Keratinocyte (primary cell): ENCODE measurements at regions not wholly inside any gene's neighbourhood (a gene's known extent, or its start where the extent isn't known, plus 50 kb on each side); places are given as distances from the start of the nearest gene placed in this dataset.

Source experiments
- DNase-seq: peaks from one replicate; pipeline ENCODE4 v3.0.0-alpha.2; 2011; ENCODE audit warnings: low read depth, missing footprints, low spot score
- FAIRE-seq: peaks from 2 replicates; lab custom pipeline; 2011; peaks lifted over from hg19 to GRCh38; lab: Jason Lieb, UNC
- H2AFZ ChIP-seq: 2 replicates; pipeline ENCODE4 v1.6.0; 2012; ENCODE audit warnings: low read length, control low read depth, inconsistent platforms; ENCODE audit not compliant: control insufficient read depth
- H3K27ac ChIP-seq: 2 replicates; pipeline ENCODE4 v1.5.1; 2011; ENCODE audit warnings: low read length; ENCODE audit not compliant: control insufficient read depth, insufficient read depth
- H3K27me3 ChIP-seq: 3 replicates; pipeline ENCODE4 v1.6.0; 2011; ENCODE audit warnings: low read length; ENCODE audit not compliant: control insufficient read depth, insufficient read depth; ENCODE audit errors: extremely low read depth
- H3K36me3 ChIP-seq, 2 experiments: 2 replicates in 1 of 2; 3 replicates in 1 of 2; pipeline ENCODE4 v1.5.1; 2011; ENCODE audit warnings: low read length in 2 of 2, mild to moderate bottlenecking in 1 of 2; ENCODE audit not compliant: control insufficient read depth in 2 of 2, insufficient read depth in 2 of 2; ENCODE audit errors: extremely low read depth in 1 of 2
- H3K4me1 ChIP-seq: 3 replicates; pipeline ENCODE4 v1.5.1; 2011; ENCODE audit warnings: low read length; ENCODE audit not compliant: control insufficient read depth, insufficient read depth; ENCODE audit errors: extremely low read depth
- H3K4me2 ChIP-seq: 3 replicates; pipeline ENCODE4 v1.6.0; 2011; ENCODE audit warnings: low read depth, low read length; ENCODE audit not compliant: control insufficient read depth, insufficient read depth; ENCODE audit errors: extremely low read depth
- H3K4me3 ChIP-seq, 3 experiments: fragments of 200-600 bp in 1 of 3; sonication (generic) in 1 of 3; 2 replicates in 2 of 3; 3 replicates in 1 of 3; pipeline ENCODE4 v1.5.1; 2011 to 2016; ENCODE audit warnings: low read length in 3 of 3, mild to moderate bottlenecking in 3 of 3, control low read depth in 2 of 3, inconsistent platforms in 1 of 3, low read depth in 1 of 3, mixed read lengths in 1 of 3, mixed run types in 1 of 3, moderate library complexity in 1 of 3; ENCODE audit not compliant: control insufficient read depth in 2 of 3, insufficient read depth in 2 of 3; ENCODE audit errors: extremely low read depth in 1 of 3
- H3K79me2 ChIP-seq: 2 replicates; pipeline ENCODE4 v1.6.0; 2012; ENCODE audit warnings: low read length; ENCODE audit not compliant: control insufficient read depth, insufficient read depth
- H3K9ac ChIP-seq: 3 replicates; pipeline ENCODE4 v1.6.0; 2011; ENCODE audit warnings: low read length; ENCODE audit not compliant: control insufficient read depth, insufficient read depth; ENCODE audit errors: extremely low read depth
- H3K9me1 ChIP-seq: 3 replicates; pipeline ENCODE4 v1.6.0; 2011; ENCODE audit warnings: low read length; ENCODE audit not compliant: control insufficient read depth, insufficient read depth; ENCODE audit errors: extremely low read depth
- H3K9me3 ChIP-seq: 2 replicates; pipeline ENCODE4 v1.5.1; 2012; ENCODE audit warnings: low read depth, low read length; ENCODE audit not compliant: control insufficient read depth
- H4K20me1 ChIP-seq: 3 replicates; pipeline ENCODE4 v1.6.0; 2011; ENCODE audit warnings: low read length; ENCODE audit not compliant: control insufficient read depth, insufficient read depth; ENCODE audit errors: extremely low read depth
- CTCF ChIP-seq, 3 experiments: IDR thresholded peaks in 1 of 3; conservative IDR thresholded peaks in 1 of 3; optimal IDR thresholded peaks in 1 of 3; 2 replicates in 2 of 3; 3 replicates in 1 of 3; pipeline versions ENCODE3 to v1.5.1; 2011; ENCODE audit warnings: low read length in 3 of 3, mild to moderate bottlenecking in 3 of 3, moderate library complexity in 2 of 3, control low read depth in 1 of 3, inconsistent platforms in 1 of 3; ENCODE audit not compliant: insufficient read depth in 2 of 3; ENCODE audit errors: extremely low read depth in 1 of 3
- EZH2 ChIP-seq: IDR thresholded peaks from one replicate; pipeline ENCODE4 v1.6.1; 2012; ENCODE audit warnings: inconsistent platforms, mild to moderate bottlenecking, low read length, moderate library complexity
- dilution Hi-C: fragments of 300-500 bp; cut with MboI; formaldehyde crosslinking; loops from one replicate; pipeline ENCODE4 v1.7.0; 2020; ENCODE audit warnings: low sequenced_read_pairs; ENCODE audit not compliant: extremely low pct_ligation_motif_present

DNA sequence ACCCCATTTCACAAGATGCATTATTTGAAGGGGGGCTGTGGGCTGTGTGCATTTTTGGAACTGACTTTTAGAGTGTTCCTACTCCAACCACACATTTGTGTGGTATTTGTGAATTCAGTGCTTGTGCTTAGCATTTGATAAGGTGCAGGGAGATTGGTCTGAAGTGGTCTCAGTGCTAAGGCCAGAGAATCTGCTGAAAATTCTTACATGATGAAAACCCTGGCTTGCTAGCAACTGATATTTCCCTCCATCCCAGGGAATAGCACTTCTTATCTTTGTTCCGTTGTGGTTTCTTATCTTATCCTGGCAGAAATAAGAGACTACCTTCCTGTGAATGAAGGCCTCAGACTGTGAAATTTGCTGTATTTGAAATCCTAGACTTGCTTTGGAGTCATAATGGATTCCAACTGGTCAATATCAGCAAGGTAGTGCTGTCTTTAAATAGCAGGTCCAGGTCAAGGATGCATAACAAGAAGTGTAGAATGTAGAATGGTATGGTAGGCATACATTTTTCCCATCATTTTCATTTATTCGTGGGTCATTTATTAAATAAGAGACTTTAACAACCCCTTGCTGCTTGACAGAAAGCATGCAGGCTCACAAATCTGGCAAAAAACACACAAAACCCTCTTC is 986.9 kb downstream of the REEP3 start:
- FAIRE-seq (no peak), DNase-seq (no peak)
- Histone ChIP-seq H2AFZ (no peak overlapping the region), H3K4me3 (no peak overlapping the region), H4K20me1 (no peaks in the 10 kb centered on the region), H3K36me3 (no peaks in the 10 kb centered on the region), H3K79me2 (no peaks in the 10 kb centered on the region), H3K4me1 (no peaks in the 10 kb centered on the region), H3K9me3 (no peaks in the 10 kb centered on the region), H3K9me1 (no peaks in the 10 kb centered on the region), H3K27ac (no peak overlapping the region), H3K4me2 (no peak overlapping the region), H3K27me3 (no peaks in the 10 kb centered on the region), H3K9ac (no peak overlapping the region)
- dilution Hi-C loops: no loop called here
- TF ChIP-seq EZH2 (no peak), CTCF (optimal IDR thresholded peaks at IDR 0.05 in 1 of 3, IDR thresholded peaks at IDR 0.05 in 1 of 3, conservative IDR thresholded peaks at IDR 0.05 in 1 of 3; ENCODE audit: extremely low read depth in 1 of 3, insufficient read depth in 2 of 3, low read length in 3 of 3) (no peak)

DNA sequence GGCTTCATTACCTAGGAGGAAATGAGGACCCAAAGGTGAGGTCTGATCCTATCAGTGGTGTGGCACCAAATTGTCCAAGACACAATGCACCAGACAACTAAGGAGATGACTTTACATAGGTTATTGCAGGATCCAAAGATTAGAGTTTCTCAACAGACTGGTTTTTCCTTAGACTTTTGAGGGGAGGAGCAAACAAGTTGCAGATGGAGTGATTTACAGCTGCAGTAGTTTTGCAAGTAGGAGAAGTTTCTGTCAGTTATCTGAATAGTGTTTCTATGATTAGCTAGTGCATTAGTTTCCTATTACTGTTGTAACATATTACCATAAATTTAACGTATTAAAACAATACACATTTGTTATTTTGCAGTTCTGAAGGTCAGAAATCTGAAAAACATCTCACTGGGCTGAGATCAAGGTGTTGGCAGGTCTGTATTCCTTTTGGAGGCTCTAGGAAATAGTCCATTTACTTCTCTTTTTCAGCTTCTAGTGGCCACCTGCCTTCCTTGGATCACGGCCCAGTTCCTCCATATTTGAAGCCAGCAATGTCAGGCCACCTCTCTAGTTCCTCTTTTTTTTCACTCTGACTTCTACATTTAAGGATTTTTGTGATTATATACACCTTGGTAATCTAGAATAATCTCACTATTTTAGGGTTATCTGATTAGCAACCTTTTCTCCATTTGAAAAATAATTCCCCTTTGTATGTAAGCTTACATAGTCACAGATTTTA is 994.9 kb downstream of the REEP3 start:
- no peak overlapping the region for H2AFZ ChIP-seq
- dilution Hi-C loops: no loop called here
- FAIRE-seq: no peak

More for the DNA sequence above, 994.9 kb downstream of the REEP3 start:
- no peak for TF ChIP-seq EZH2
- Histone ChIP-seq H3K9me1 (no peaks in the 10 kb centered on the region), H3K79me2 (no peaks in the 10 kb centered on the region), H3K9ac (no peak overlapping the region), H4K20me1 (no peaks in the 10 kb centered on the region), H3K9me3 (no peaks in the 10 kb centered on the region), H3K4me1 (no peaks in the 10 kb centered on the region), H3K27me3 (no peaks in the 10 kb centered on the region), H3K27ac (no peak overlapping the region), H3K4me3 (no peak overlapping the region), H3K4me2 (no peak overlapping the region), H3K36me3 (no peaks in the 10 kb centered on the region)
- DNase-seq: no peak
